K562 (cell line): ENCODE measurements at regions not wholly inside any gene's neighbourhood (a gene's known extent, or its start where the extent isn't known, plus 50 kb on each side); places are given as distances from the start of the nearest gene placed in this dataset.

Experiments
- ATAC-seq: fragments of 200-7000 bp; cut with Tn5 transposase; 3 replicates; pipeline ENCODE4 v1.9.1; 2020; ENCODE audit warnings: moderate library complexity
- BruUV-seq: library from RNA; stranded (reverse); fragments of 400-500 nt; replicated peaks from 2 replicates; lab custom pipeline; 2021; lab: Mats Ljungman, UMichigan
- CTCF ChIA-PET: fragments of 300-600 bp; formaldehyde crosslinking; extraction: SDS; loops from one replicate; lab custom pipeline; 2021; ENCODE audit warnings: low intra/inter-chr PET ratio; lab: Yijun Ruan, JAX
- POLR2A ChIA-PET: fragments of 300-600, 350-650 bp; sonication (Branson Sonifier 250); formaldehyde crosslinking; extraction: SDS; loops from one replicate; lab custom pipeline; 2021; ENCODE audit warnings: antibody characterized with exemption, inconsistent platforms; lab: Yijun Ruan, JAX
- DNase-seq, 4 experiments: peaks; one replicate each; pipeline versions ENCODE4 v3.0.0 to v3.0.0-alpha.2; 2011 to 2018; ENCODE audit warnings: low spot score in 3 of 4, mixed read lengths in 3 of 4; ENCODE audit errors: extremely low read depth in 1 of 4
- FAIRE-seq: peaks from 2 replicates; lab custom pipeline; 2011; peaks lifted over from hg19 to GRCh38; lab: Jason Lieb, UNC
- H2AFZ ChIP-seq: 2 replicates; pipeline ENCODE4 v1.6.0; 2011; ENCODE audit warnings: low read depth, low read length, control low read depth, inconsistent platforms
- H3K27ac ChIP-seq: fragments of 200-600 bp; 3 replicates; pipeline ENCODE4 v1.8.0; 2011; ENCODE audit warnings: low read depth, mild to moderate bottlenecking, control low read depth, inconsistent platforms, low read length, moderate library complexity, mixed read lengths; ENCODE audit errors: extremely low read depth
- H3K27me3 ChIP-seq, 2 experiments: fragments of 300-600 bp in 1 of 2; 2 replicates in 1 of 2; 3 replicates in 1 of 2; pipeline versions ENCODE4 v1.6.0 to v1.8.0; 2011; ENCODE audit warnings: inconsistent platforms in 2 of 2, low read length in 2 of 2, mild to moderate bottlenecking in 1 of 2, mixed read lengths in 1 of 2, moderate library complexity in 1 of 2; ENCODE audit not compliant: control insufficient read depth in 2 of 2, insufficient read depth in 2 of 2
- H3K36me3 ChIP-seq: fragments of 300-600 bp; 3 replicates; pipeline ENCODE4 v1.8.0; 2011; ENCODE audit warnings: mild to moderate bottlenecking, low read length, inconsistent platforms; ENCODE audit not compliant: control insufficient read depth, insufficient read depth
- H3K4me1 ChIP-seq, 2 experiments: fragments of 200-600 bp in 1 of 2; replicated peaks in 1 of 2; 2 replicates in 1 of 2; 3 replicates in 1 of 2; pipeline versions ENCODE4 v1.5.1 to v1.8.0; 2011; ENCODE audit warnings: inconsistent platforms in 2 of 2, low read length in 2 of 2, mild to moderate bottlenecking in 1 of 2, mixed read lengths in 1 of 2, moderate library complexity in 1 of 2; ENCODE audit not compliant: control insufficient read depth in 2 of 2, insufficient read depth in 2 of 2
- H3K4me2 ChIP-seq: 2 replicates; pipeline ENCODE4 v1.6.1; 2011; ENCODE audit warnings: low read length, control low read depth, inconsistent platforms, mixed read lengths; ENCODE audit not compliant: insufficient read depth
- H3K4me3 ChIP-seq: fragments of 200-600 bp; sonication (generic), shearing (Covaris generic); 2 replicates; pipeline ENCODE4 v1.5.1; 2016; ENCODE audit warnings: control low read depth, inconsistent platforms
- H3K79me2 ChIP-seq: fragments of 200-600 bp; 3 replicates; pipeline ENCODE4 v1.8.0; 2011; ENCODE audit warnings: low read length, inconsistent platforms; ENCODE audit not compliant: control insufficient read depth, insufficient read depth
- H3K9ac ChIP-seq, 2 experiments: 2 replicates each; pipeline versions ENCODE4 v1.6.0 to v1.6.1; 2011; ENCODE audit warnings: low read depth in 2 of 2, low read length in 2 of 2, control low read depth in 1 of 2, inconsistent platforms in 1 of 2, mild to moderate bottlenecking in 1 of 2, mixed read lengths in 1 of 2; ENCODE audit not compliant: insufficient read depth in 1 of 2
- H3K9me1 ChIP-seq: one replicate; pipeline ENCODE4 v1.6.0; 2011; ENCODE audit warnings: inconsistent platforms, mild to moderate bottlenecking, low read length, moderate library complexity; ENCODE audit not compliant: control insufficient read depth, insufficient read depth
- H3K9me3 ChIP-seq: replicated peaks from 2 replicates; pipeline ENCODE4 v1.5.1; 2011; ENCODE audit warnings: low read depth, low read length, inconsistent platforms; ENCODE audit not compliant: control insufficient read depth, insufficient read depth
- H4K20me1 ChIP-seq: replicated peaks from 2 replicates; pipeline ENCODE4 v1.6.1; 2011; ENCODE audit warnings: low read length, inconsistent platforms, mixed read lengths; ENCODE audit not compliant: control insufficient read depth, insufficient read depth
- KDM2B ChIP-seq: fragments of 250-450 bp; sonication (Bioruptor Pico); IDR thresholded peaks from 2 replicates; pipeline ENCODE4 v1.8.0; 2021; ENCODE audit warnings: mild to moderate bottlenecking, moderate library complexity
- KDM4B ChIP-seq, 2 experiments: fragments of 450-650 bp in 1 of 2; sonication (generic) in 1 of 2; IDR thresholded peaks; 2 replicates each; pipeline ENCODE4 v1.6.1; 2016 to 2017; ENCODE audit warnings: borderline replicate concordance in 2 of 2, antibody characterized with exemption in 1 of 2, low read depth in 1 of 2, mild to moderate bottlenecking in 1 of 2
- MBD2 ChIP-seq: sonication (generic); IDR thresholded peaks from 2 replicates; pipeline ENCODE4 v1.6.1; 2016; ENCODE audit warnings: low read depth, borderline replicate concordance
- NR3C1 ChIP-seq: sonication (generic); formaldehyde crosslinking; IDR thresholded peaks from 2 replicates; pipeline ENCODE4 v1.8.1; 2022; ENCODE audit warnings: missing genetic modification reagents
- SRSF3 ChIP-seq: fragments of 200-400 bp; formaldehyde crosslinking; IDR thresholded peaks from 2 replicates; pipeline ENCODE4 v1.6.1; 2016; ENCODE audit warnings: mild to moderate bottlenecking, low read length, moderate library complexity; ENCODE audit not compliant: insufficient read depth
- TAF15 ChIP-seq: fragments of 200-400 bp; formaldehyde crosslinking; IDR thresholded peaks from 2 replicates; pipeline ENCODE4 v1.6.1; 2017; ENCODE audit warnings: mild to moderate bottlenecking, low read depth, low read length, moderate library complexity
- ZFPM2 ChIP-seq: fragments of 250-450 bp; sonication (Bioruptor Pico); IDR thresholded peaks from 2 replicates; pipeline ENCODE4 v1.5.1; 2022; ENCODE audit warnings: mild to moderate bottlenecking
- ZNF175 ChIP-seq: fragments of 200-800 bp; sonication (Bioruptor generic); IDR thresholded peaks from 2 replicates; pipeline ENCODE4 v1.6.1; 2016; ENCODE audit warnings: low read depth, mild to moderate bottlenecking, missing genetic modification characterization, missing compliant biosample characterization
- ZNF274 ChIP-seq: IDR thresholded peaks from 2 replicates; pipeline ENCODE4 v1.6.1; 2011; ENCODE audit warnings: low read depth, mild to moderate bottlenecking, low read length, moderate library complexity, borderline replicate concordance
- ZNF384 ChIP-seq: IDR thresholded peaks from 2 replicates; pipeline ENCODE4 v1.6.1; 2012; ENCODE audit warnings: low read depth, low read length, improper control_type of control experiment
- ZNF75A ChIP-seq: fragments of 450-650 bp; formaldehyde crosslinking; IDR thresholded peaks from 2 replicates; pipeline ENCODE4 v1.4.0; 2020; ENCODE audit warnings: mild to moderate bottlenecking
- WGBS: fragments of 100-300 bp; shearing (Covaris generic); methylation state at CpG from one replicate; pipeline ENCODE4 v1.1.6; 2016; ENCODE audit warnings: low coverage, mixed read lengths; ENCODE audit not compliant: insufficient coverage; ENCODE audit errors: missing lambda C conversion rate; 5-methylcytosine and 5-hydroxymethylcytosine counted together
- in situ Hi-C: fragments of 300-500 bp; cut with MboI; formaldehyde crosslinking; loops from 4 replicates; pipeline ENCODE4 v1.15.0; 2018; ENCODE audit warnings: inconsistent platforms, mixed read lengths
- intact Hi-C: fragments of 100-400 bp; cut with micrococcal nuclease; formaldehyde crosslinking; loops from 2 replicates; pipeline ENCODE4 v1.14.2; 2022
- TF ChIP-seq, protein P1 (sequence below): conservative IDR thresholded peaks from 2 replicates; pipeline ENCODE4 v1.6.1; 2011; ENCODE audit warnings: low read depth, mild to moderate bottlenecking, low read length; ENCODE audit not compliant: control insufficient read depth

DNA sequence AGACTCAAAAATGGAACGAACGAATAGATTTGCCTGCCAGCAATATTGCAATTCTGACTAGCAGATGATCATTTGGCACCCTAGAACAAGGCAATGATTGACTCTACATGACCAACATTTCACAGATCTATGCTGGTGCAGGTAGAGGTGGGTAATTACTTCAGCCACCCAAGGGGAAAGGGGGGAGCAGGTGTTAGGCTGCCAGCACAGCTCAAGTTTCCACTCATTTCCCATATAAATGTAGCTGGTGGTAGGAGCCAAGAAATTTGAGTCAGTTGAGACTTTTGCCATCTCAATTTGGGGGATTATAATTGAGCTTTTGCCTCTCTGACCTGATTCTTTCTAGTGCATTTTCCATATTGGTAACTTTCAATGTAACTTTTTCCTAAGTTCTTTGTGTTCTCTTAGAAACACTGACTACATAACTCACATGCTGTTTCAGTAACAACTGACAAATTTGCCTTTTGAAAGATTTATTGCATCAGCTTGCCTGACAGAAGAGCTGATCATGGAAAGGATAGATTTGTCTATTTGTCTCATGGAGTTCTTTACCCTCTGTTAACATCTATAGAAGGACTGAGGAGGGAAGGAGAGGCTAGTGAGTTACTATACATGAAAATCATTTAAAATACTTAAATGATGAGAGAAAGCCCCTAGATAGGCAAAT, 902.5 kb downstream of the ZPLD1 start:
- H3K9me1 ChIP-seq, result no peaks in the 10 kb centered on the region
- H3K9ac ChIP-seq, result no peak overlapping the region
- no peaks in the 10 kb centered on the region for H3K4me1 ChIP-seq
- DNase-seq (no peak), FAIRE-seq (no peak), ATAC-seq (no peak)
- no TSS peak for BruUV-seq
- no peaks in the 10 kb centered on the region for H3K9me3 ChIP-seq
- in situ Hi-C loops (no loop called here), intact Hi-C loops (no loop called here)
- H4K20me1 ChIP-seq, result no peaks in the 10 kb centered on the region
- H3K4me2 ChIP-seq, result no peak overlapping the region
- CTCF ChIA-PET, result no interaction called here
- H3K27ac ChIP-seq, result no peak overlapping the region
- no peaks in the 10 kb centered on the region for H3K27me3 ChIP-seq
- H3K36me3 ChIP-seq, result no peaks in the 10 kb centered on the region
- H3K79me2 ChIP-seq, result no peaks in the 10 kb centered on the region
- H3K4me3 ChIP-seq, result no peak overlapping the region
- POLR2A ChIA-PET, result no interaction called here
- WGBS, result 0% methylated on average over 2 of the region's 2 CpGs
- no peak overlapping the region for H2AFZ ChIP-seq
- TF ChIP-seq ZNF274 (no peak), ZFPM2 (CRISPR knock-in tag) (no peak), NR3C1 (no peak), KDM4B (IDR thresholded peaks at IDR 0.05; ENCODE audit: borderline replicate concordance in 2 of 2, low read depth in 1 of 2) (no peak), SRSF3 (no peak), KDM2B (no peak), ZNF75A (CRISPR knock-in tag) (no peak), MBD2 (no peak), ZNF175 (no peak), ZNF384 (no peak), TAF15 (no peak)
- TF ChIP-seq, protein P1, sequence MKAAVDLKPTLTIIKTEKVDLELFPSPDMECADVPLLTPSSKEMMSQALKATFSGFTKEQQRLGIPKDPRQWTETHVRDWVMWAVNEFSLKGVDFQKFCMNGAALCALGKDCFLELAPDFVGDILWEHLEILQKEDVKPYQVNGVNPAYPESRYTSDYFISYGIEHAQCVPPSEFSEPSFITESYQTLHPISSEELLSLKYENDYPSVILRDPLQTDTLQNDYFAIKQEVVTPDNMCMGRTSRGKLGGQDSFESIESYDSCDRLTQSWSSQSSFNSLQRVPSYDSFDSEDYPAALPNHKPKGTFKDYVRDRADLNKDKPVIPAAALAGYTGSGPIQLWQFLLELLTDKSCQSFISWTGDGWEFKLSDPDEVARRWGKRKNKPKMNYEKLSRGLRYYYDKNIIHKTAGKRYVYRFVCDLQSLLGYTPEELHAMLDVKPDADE, result no peak
